A673 (cell line): ENCODE measurements at regions not wholly inside any gene's neighbourhood (a gene's known extent, or its start where the extent isn't known, plus 50 kb on each side); places are given as distances from the start of the nearest gene placed in this dataset.

Experiments
- BruUV-seq: library from RNA; stranded (reverse); fragments of 400-500 nt; replicated peaks from 2 replicates; lab custom pipeline; 2021; lab: Mats Ljungman, UMichigan
- CTCF ChIA-PET: fragments of 300-600 bp; sonication (Branson Sonifier 250); formaldehyde crosslinking; loops from one replicate; lab custom pipeline; 2022; ENCODE audit warnings: antibody characterized with exemption; lab: Charles Lee
- POLR2A ChIA-PET: fragments of 300-600 bp; sonication (Branson Sonifier 250); formaldehyde crosslinking; loops from one replicate; lab custom pipeline; 2022; ENCODE audit warnings: antibody characterized with exemption; ENCODE audit not compliant: low non-redundant PET; lab: Charles Lee
- DNase-seq: peaks from one replicate; pipeline ENCODE4 v3.0.0-alpha.2; 2015; ENCODE audit warnings: low spot score
- H3K27ac ChIP-seq: fragments of 200-600 bp; sonication (generic); 2 replicates; pipeline ENCODE4 v1.5.1; 2016; ENCODE audit warnings: mixed run types, low read depth, mild to moderate bottlenecking, mixed read lengths, antibody characterized with exemption, low read length; ENCODE audit not compliant: poor library complexity, severe bottlenecking
- H3K27me3 ChIP-seq: fragments of 200-600 bp; sonication (generic); replicated peaks from 2 replicates; pipeline ENCODE4 v1.6.1; 2017; ENCODE audit warnings: mixed run types, low read depth, mild to moderate bottlenecking, mixed read lengths, antibody characterized with exemption, low read length; ENCODE audit not compliant: insufficient read depth, poor library complexity
- H3K36me3 ChIP-seq: fragments of 200-600 bp; sonication (generic); 2 replicates; pipeline ENCODE4 v1.6.1; 2016; ENCODE audit warnings: mixed run types, mild to moderate bottlenecking, mixed read lengths, antibody characterized with exemption, low read length; ENCODE audit not compliant: insufficient read depth, poor library complexity, severe bottlenecking
- H3K4me1 ChIP-seq: fragments of 200-600 bp; sonication (generic); 2 replicates; pipeline ENCODE4 v1.6.1; 2017; ENCODE audit warnings: mixed run types, mild to moderate bottlenecking, mixed read lengths, antibody characterized with exemption, low read length; ENCODE audit not compliant: insufficient read depth, poor library complexity, severe bottlenecking
- H3K4me3 ChIP-seq: fragments of 200-600 bp; sonication (generic); 2 replicates; pipeline ENCODE4 v1.5.1; 2016; ENCODE audit warnings: low read depth, mixed run types, mild to moderate bottlenecking, mixed read lengths, low read length; ENCODE audit not compliant: poor library complexity, severe bottlenecking
- H3K9me3 ChIP-seq: fragments of 200-600 bp; sonication (generic); 2 replicates; pipeline ENCODE4 v1.6.1; 2016; ENCODE audit warnings: mixed run types, low read depth, mild to moderate bottlenecking, mixed read lengths, antibody characterized with exemption, low read length; ENCODE audit not compliant: poor library complexity, severe bottlenecking
- EZH2 ChIP-seq: fragments of 200-600 bp; sonication (generic); IDR thresholded peaks from 2 replicates; pipeline ENCODE4 v1.6.1; 2017; ENCODE audit warnings: borderline replicate concordance, low read depth, mild to moderate bottlenecking, mixed read lengths, antibody characterized with exemption, low read length; ENCODE audit not compliant: poor library complexity, severe bottlenecking
- intact Hi-C: fragments of 100-400 bp; cut with micrococcal nuclease; formaldehyde crosslinking; loops from one replicate; pipeline ENCODE4 v1.10.0; 2022; ENCODE audit not compliant: unreplicated experiment
- TF ChIP-seq, protein P1 (sequence below): fragments of 300-800, 200-600 bp; sonication (generic); conservative IDR thresholded peaks from 2 replicates; pipeline ENCODE4 v1.5.1; 2017; ENCODE audit warnings: low read depth, mild to moderate bottlenecking, antibody characterized with exemption, low read length, moderate library complexity, mixed read lengths

DNA sequence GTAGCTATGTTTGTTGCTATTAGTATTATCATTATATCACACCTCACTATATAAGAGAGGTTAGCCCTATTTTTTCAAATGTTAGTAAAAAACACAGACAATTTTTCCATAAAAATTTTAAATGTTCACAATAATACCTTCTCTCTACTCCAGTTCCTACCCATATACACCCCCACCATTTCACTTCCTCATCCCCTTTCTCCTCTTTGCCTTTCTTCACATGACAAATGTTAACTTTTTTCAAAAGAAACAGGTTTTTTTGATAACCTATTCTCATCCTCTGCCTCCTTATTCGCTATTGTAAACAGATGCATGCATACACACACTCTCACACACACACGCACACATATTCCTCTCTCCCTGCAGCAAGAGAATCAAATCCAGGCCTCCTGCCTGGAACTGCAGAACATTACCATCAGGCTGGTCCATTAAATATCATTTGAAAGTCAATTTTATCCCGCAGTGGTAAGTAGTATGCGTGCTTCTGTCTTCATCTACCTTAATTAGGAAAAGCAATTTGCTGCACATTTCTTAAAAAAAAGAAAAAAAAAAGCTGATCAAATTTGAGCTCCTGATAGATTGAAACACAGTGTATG lies 55.5 kb downstream of the MID1IP1 start:
- ChIA-PET POLR2A (no interaction called here), CTCF (no interaction called here)
- no peaks in the 10 kb centered on the region for H3K4me1 ChIP-seq
- no TSS peak for BruUV-seq
- H3K27me3 ChIP-seq: no peaks in the 10 kb centered on the region
- no peak for DNase-seq
- no peaks in the 10 kb centered on the region for H3K36me3 ChIP-seq
- H3K9me3 ChIP-seq: no peaks in the 10 kb centered on the region
- H3K27ac ChIP-seq: no peak overlapping the region
- no peak for TF ChIP-seq EZH2
- TF ChIP-seq, protein P1, sequence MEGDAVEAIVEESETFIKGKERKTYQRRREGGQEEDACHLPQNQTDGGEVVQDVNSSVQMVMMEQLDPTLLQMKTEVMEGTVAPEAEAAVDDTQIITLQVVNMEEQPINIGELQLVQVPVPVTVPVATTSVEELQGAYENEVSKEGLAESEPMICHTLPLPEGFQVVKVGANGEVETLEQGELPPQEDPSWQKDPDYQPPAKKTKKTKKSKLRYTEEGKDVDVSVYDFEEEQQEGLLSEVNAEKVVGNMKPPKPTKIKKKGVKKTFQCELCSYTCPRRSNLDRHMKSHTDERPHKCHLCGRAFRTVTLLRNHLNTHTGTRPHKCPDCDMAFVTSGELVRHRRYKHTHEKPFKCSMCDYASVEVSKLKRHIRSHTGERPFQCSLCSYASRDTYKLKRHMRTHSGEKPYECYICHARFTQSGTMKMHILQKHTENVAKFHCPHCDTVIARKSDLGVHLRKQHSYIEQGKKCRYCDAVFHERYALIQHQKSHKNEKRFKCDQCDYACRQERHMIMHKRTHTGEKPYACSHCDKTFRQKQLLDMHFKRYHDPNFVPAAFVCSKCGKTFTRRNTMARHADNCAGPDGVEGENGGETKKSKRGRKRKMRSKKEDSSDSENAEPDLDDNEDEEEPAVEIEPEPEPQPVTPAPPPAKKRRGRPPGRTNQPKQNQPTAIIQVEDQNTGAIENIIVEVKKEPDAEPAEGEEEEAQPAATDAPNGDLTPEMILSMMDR: no peak
- no peak overlapping the region for H3K4me3 ChIP-seq
- intact Hi-C loops: no loop called here

- ChIA-PET POLR2A (interaction anchor here (0.6 kb wide), 1 partner anchor 1201 kb away, joined by 3 read pairs; no protein-coding TSS in a partner anchor), CTCF (no interaction called here)
- intact Hi-C loops: no loop called here
- Histone ChIP-seq H3K27me3 (no peaks in the 10 kb centered on the region), H3K9me3 (no peaks in the 10 kb centered on the region), H3K27ac (no peak overlapping the region), H3K36me3 (no peaks in the 10 kb centered on the region), H3K4me1 (no peaks in the 10 kb centered on the region), H3K4me3 (no peak overlapping the region)
- no peak for DNase-seq
- no TSS peak for BruUV-seq
- TF ChIP-seq, protein P1: no peak
- TF ChIP-seq EZH2: no peak
Measured at GRCh38 chrX:38857736-38858523, 56.7 kb downstream of the MID1IP1 start.

GRCh38 chrX:38859602-38860001 lies 58.3 kb downstream of the MID1IP1 start:
- CTCF ChIA-PET: no interaction called here

More at GRCh38 chrX:38859602-38860001, 58.3 kb downstream of the MID1IP1 start:
- H3K27me3 ChIP-seq: no peaks in the 10 kb centered on the region
- H3K4me3 ChIP-seq: no peak overlapping the region
- DNase-seq: no peak
- no peaks in the 10 kb centered on the region for H3K4me1 ChIP-seq
- intact Hi-C loops: no loop called here
- BruUV-seq: no TSS peak
- H3K27ac ChIP-seq: no peak overlapping the region
- POLR2A ChIA-PET: no interaction called here
- H3K9me3 ChIP-seq: no peaks in the 10 kb centered on the region
- no peak for TF ChIP-seq EZH2
- TF ChIP-seq, protein P1: no peak
- H3K36me3 ChIP-seq: no peaks in the 10 kb centered on the region
